GM10266 (cell line): ENCODE measurements at regions not wholly inside any gene's neighbourhood (a gene's known extent, or its start where the extent isn't known, plus 50 kb on each side); places are given as distances from the start of the nearest gene placed in this dataset.

Experiments
- DNase-seq: peaks from one replicate; pipeline ENCODE4 v3.0.0; 2012; ENCODE audit errors: extremely low spot score
- CTCF ChIP-seq: IDR thresholded peaks from 2 replicates; pipeline ENCODE4 v1.5.1; 2012; ENCODE audit warnings: mild to moderate bottlenecking, low read depth; ENCODE audit not compliant: control insufficient read depth, insufficient read depth; ENCODE audit errors: missing control alignments

GRCh38 chr2:104088745-104089144, 765.2 kb upstream of the POU3F3 start:
- no peak for TF ChIP-seq CTCF
- DNase-seq, result no peak

- no peak for TF ChIP-seq CTCF
- no peak for DNase-seq
Measured at GRCh38 chr2:104090407-104090806, 763.5 kb upstream of the POU3F3 start.

GRCh38 chr2:104091894-104092293, 762.0 kb upstream of the POU3F3 start:
- DNase-seq, result no peak
- no peak for TF ChIP-seq CTCF

GRCh38 chr2:104092886-104093285, 761.0 kb upstream of the POU3F3 start:
- no peak for DNase-seq
- no peak for TF ChIP-seq CTCF

GRCh38 chr2:104102615-104103014, 751.3 kb upstream of the POU3F3 start:
- no peak for TF ChIP-seq CTCF
- DNase-seq, result no peak

GRCh38 chr2:104109356-104109755, 744.6 kb upstream of the POU3F3 start:
- no peak for TF ChIP-seq CTCF
- DNase-seq, result no peak

GRCh38 chr2:104118889-104119288, 735.0 kb upstream of the POU3F3 start:
- TF ChIP-seq CTCF, result no peak
- DNase-seq, result no peak

- TF ChIP-seq CTCF, result no peak
- DNase-seq, result no peak
Measured at GRCh38 chr2:104120171-104120570, 733.7 kb upstream of the POU3F3 start.
